ENCODE measurements at regions not wholly inside any gene's neighbourhood (a gene's known extent, or its start where the extent isn't known, plus 50 kb on each side); places are given as distances from the start of the nearest gene placed in this dataset.

DNA sequence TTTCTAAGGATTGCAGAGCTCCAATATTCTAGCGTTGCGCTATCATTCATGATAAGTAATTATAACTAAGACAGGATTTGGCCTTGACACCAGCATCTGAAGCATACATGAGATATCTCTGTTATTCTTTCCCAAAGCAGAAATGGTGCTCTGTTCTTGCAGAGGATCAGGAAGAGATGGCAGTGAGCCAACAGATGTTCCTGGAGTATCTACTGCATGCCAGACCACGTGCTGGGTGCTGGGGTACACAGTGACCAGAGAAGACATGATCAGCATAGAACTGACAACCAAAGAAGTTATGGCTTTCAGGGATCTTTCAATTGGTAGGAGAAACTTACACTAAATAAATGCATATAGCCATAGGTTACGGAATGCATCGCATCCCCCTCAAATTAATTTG is 63.7 kb upstream of the PLXNA4 start:
- no peak overlapping the region for H3K4me2 ChIP-seq (ENCODE audit: insufficient read depth, low read length)
- ATAC-seq (ENCODE audit: insufficient read depth, low read depth) (no peak), DNase-seq (no peak)
- no peaks in the 10 kb centered on the region for H3K79me2 ChIP-seq (ENCODE audit: insufficient read depth, low read length)
- H3K27me3 ChIP-seq (ENCODE audit: insufficient read depth, low read length, poor library complexity): no peaks in the 10 kb centered on the region
- H3K9ac ChIP-seq (ENCODE audit: low read depth, low read length): no peak overlapping the region
- TF ChIP-seq EZH2 (IDR thresholded peaks at IDR 0.05; ENCODE audit: borderline replicate concordance, low read depth, low read length, severe bottlenecking): no peak
- TF ChIP-seq, protein P1, sequence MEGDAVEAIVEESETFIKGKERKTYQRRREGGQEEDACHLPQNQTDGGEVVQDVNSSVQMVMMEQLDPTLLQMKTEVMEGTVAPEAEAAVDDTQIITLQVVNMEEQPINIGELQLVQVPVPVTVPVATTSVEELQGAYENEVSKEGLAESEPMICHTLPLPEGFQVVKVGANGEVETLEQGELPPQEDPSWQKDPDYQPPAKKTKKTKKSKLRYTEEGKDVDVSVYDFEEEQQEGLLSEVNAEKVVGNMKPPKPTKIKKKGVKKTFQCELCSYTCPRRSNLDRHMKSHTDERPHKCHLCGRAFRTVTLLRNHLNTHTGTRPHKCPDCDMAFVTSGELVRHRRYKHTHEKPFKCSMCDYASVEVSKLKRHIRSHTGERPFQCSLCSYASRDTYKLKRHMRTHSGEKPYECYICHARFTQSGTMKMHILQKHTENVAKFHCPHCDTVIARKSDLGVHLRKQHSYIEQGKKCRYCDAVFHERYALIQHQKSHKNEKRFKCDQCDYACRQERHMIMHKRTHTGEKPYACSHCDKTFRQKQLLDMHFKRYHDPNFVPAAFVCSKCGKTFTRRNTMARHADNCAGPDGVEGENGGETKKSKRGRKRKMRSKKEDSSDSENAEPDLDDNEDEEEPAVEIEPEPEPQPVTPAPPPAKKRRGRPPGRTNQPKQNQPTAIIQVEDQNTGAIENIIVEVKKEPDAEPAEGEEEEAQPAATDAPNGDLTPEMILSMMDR (IDR thresholded peaks at IDR 0.05; ENCODE audit: borderline replicate concordance, extremely low read depth, low read length, poor library complexity, severe bottlenecking): no peak
- no peak overlapping the region for H2AFZ ChIP-seq (ENCODE audit: low read depth, low read length)
- no peak overlapping the region for H3K27ac ChIP-seq (ENCODE audit: low read length)
- no peaks in the 10 kb centered on the region for H4K20me1 ChIP-seq (ENCODE audit: insufficient read depth, low read length)
- no peaks in the 10 kb centered on the region for H3K36me3 ChIP-seq (ENCODE audit: insufficient read depth, low read length)
- H3K4me3 ChIP-seq (ENCODE audit: low read depth in 1 of 2, low read length in 2 of 2): no peak overlapping the region
- no peaks in the 10 kb centered on the region for H3K9me3 ChIP-seq (ENCODE audit: insufficient read depth, low read length, severe bottlenecking)
- no peaks in the 10 kb centered on the region for H3K4me1 ChIP-seq (ENCODE audit: insufficient read depth, low read length)

DNA sequence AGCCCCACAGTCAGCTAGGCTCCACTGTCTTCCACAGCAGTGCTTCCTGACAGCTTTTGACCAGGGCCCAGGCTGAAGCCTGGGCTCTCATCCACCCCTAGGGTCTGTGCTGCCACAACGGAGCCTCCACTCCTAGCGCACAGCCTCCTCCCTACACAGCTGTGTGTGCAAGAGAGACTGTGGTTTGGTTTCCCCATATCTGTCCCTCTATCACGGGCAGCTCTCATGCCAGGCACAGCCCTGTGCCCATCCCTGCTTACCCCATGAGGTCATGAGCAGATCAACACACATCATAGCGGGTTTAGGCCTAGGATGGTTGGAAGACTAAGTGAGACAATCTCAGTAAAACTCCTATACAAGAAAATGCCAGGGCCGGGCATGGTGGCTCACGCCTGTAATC is 61.7 kb upstream of the PLXNA4 start:
- peak; percentile 8 for DNase-seq
- Histone ChIP-seq H2AFZ (ENCODE audit: low read depth, low read length) (no peak overlapping the region), H3K9ac (ENCODE audit: low read depth, low read length) (no peak overlapping the region)

DNA sequence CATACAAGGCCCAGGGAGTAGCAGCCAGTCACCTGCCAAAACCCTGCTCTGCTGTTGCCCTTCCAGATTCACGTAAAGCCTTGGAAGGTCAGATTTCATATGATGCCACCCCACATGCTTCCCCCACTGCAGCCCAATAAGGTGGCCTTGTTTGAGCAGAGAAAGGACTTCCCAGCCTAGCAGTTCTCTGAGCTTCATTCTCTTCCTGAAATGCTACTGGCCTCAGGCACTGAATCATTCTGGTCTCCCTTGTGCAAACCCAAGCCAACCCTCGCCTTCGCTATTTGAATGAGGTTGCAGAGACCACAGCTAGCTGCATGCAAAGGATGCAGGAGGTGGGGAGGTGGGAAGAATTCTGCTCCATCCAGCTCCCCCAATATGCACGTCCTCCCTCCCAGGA is 60.3 kb upstream of the PLXNA4 start:
- DNase-seq (no peak), ATAC-seq (ENCODE audit: insufficient read depth, low read depth) (no peak)
- H3K4me1 ChIP-seq (ENCODE audit: insufficient read depth, low read length): no peaks in the 10 kb centered on the region
- H3K4me3 ChIP-seq (ENCODE audit: low read depth in 1 of 2, low read length in 2 of 2): no peak overlapping the region
- TF ChIP-seq EZH2 (IDR thresholded peaks at IDR 0.05; ENCODE audit: borderline replicate concordance, low read depth, low read length, severe bottlenecking): no peak
- TF ChIP-seq, protein P1 (IDR thresholded peaks at IDR 0.05; ENCODE audit: borderline replicate concordance, extremely low read depth, low read length, poor library complexity, severe bottlenecking): no peak
- H3K4me2 ChIP-seq (ENCODE audit: insufficient read depth, low read length): no peak overlapping the region
- H3K9me3 ChIP-seq (ENCODE audit: insufficient read depth, low read length, severe bottlenecking): no peaks in the 10 kb centered on the region
- H3K79me2 ChIP-seq (ENCODE audit: insufficient read depth, low read length): no peaks in the 10 kb centered on the region
- no peaks in the 10 kb centered on the region for H3K36me3 ChIP-seq (ENCODE audit: insufficient read depth, low read length)
- no peak overlapping the region for H3K9ac ChIP-seq (ENCODE audit: low read depth, low read length)
- no peaks in the 10 kb centered on the region for H3K27me3 ChIP-seq (ENCODE audit: insufficient read depth, low read length, poor library complexity)
- no peak overlapping the region for H2AFZ ChIP-seq (ENCODE audit: low read depth, low read length)
- H4K20me1 ChIP-seq (ENCODE audit: insufficient read depth, low read length): no peaks in the 10 kb centered on the region
- no peak overlapping the region for H3K27ac ChIP-seq (ENCODE audit: low read length)

More for the DNA sequence above, 61.7 kb upstream of the PLXNA4 start:
- H3K27ac ChIP-seq (ENCODE audit: low read length): no peak overlapping the region
- H3K4me1 ChIP-seq (ENCODE audit: insufficient read depth, low read length): no peaks in the 10 kb centered on the region
- no peak for TF ChIP-seq EZH2 (IDR thresholded peaks at IDR 0.05; ENCODE audit: borderline replicate concordance, low read depth, low read length, severe bottlenecking)
- TF ChIP-seq, protein P1 (IDR thresholded peaks at IDR 0.05; ENCODE audit: borderline replicate concordance, extremely low read depth, low read length, poor library complexity, severe bottlenecking): no peak
- H3K27me3 ChIP-seq (ENCODE audit: insufficient read depth, low read length, poor library complexity): no peaks in the 10 kb centered on the region
- no peaks in the 10 kb centered on the region for H3K9me3 ChIP-seq (ENCODE audit: insufficient read depth, low read length, severe bottlenecking)
- no peaks in the 10 kb centered on the region for H3K79me2 ChIP-seq (ENCODE audit: insufficient read depth, low read length)
- no peaks in the 10 kb centered on the region for H4K20me1 ChIP-seq (ENCODE audit: insufficient read depth, low read length)
- H3K4me2 ChIP-seq (ENCODE audit: insufficient read depth, low read length): no peak overlapping the region
- ATAC-seq (ENCODE audit: insufficient read depth, low read depth): peak; percentile 64
- no peaks in the 10 kb centered on the region for H3K36me3 ChIP-seq (ENCODE audit: insufficient read depth, low read length)
- no peak overlapping the region for H3K4me3 ChIP-seq (ENCODE audit: low read depth in 1 of 2, low read length in 2 of 2)

DNA sequence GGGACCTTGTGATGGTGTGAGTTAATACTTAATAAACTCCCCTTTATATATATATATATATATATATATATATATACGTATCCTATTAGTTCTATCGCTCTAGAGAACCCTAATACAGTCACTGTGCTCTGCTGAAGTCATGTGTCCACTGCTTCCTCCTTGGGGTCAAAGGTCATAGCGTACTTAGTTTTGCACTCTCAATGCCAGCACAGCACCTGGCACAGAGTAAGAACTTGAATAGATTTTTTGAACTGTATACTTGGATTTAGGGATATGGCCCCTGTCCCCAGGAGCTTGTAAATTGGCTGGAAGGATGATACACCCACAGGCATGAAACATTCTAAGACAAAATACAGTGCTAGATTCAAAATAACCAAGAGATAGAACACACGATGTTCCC is 58.9 kb upstream of the PLXNA4 start:
- ATAC-seq (ENCODE audit: insufficient read depth, low read depth): no peak
- DNase-seq: no peak
- no peak for TF ChIP-seq EZH2 (IDR thresholded peaks at IDR 0.05; ENCODE audit: borderline replicate concordance, low read depth, low read length, severe bottlenecking)
- TF ChIP-seq, protein P1 (IDR thresholded peaks at IDR 0.05; ENCODE audit: borderline replicate concordance, extremely low read depth, low read length, poor library complexity, severe bottlenecking): no peak
- no peak overlapping the region for H3K4me2 ChIP-seq (ENCODE audit: insufficient read depth, low read length)
- no peaks in the 10 kb centered on the region for H3K27me3 ChIP-seq (ENCODE audit: insufficient read depth, low read length, poor library complexity)
- no peaks in the 10 kb centered on the region for H4K20me1 ChIP-seq (ENCODE audit: insufficient read depth, low read length)
- H3K4me1 ChIP-seq (ENCODE audit: insufficient read depth, low read length): no peaks in the 10 kb centered on the region
- H3K9me3 ChIP-seq (ENCODE audit: insufficient read depth, low read length, severe bottlenecking): no peaks in the 10 kb centered on the region
- no peak overlapping the region for H3K27ac ChIP-seq (ENCODE audit: low read length)
- H3K36me3 ChIP-seq (ENCODE audit: insufficient read depth, low read length): no peaks in the 10 kb centered on the region
- H3K79me2 ChIP-seq (ENCODE audit: insufficient read depth, low read length): no peaks in the 10 kb centered on the region
- no peak overlapping the region for H2AFZ ChIP-seq (ENCODE audit: low read depth, low read length)
- no peak overlapping the region for H3K4me3 ChIP-seq (ENCODE audit: low read depth in 1 of 2, low read length in 2 of 2)
- H3K9ac ChIP-seq (ENCODE audit: low read depth, low read length): no peak overlapping the region

All from DND-41 (cell line).